Prostate gland (tissue), 2 donors: ENCODE measurements at regions not wholly inside any gene's neighbourhood (a gene's known extent, or its start where the extent isn't known, plus 50 kb on each side); places are given as distances from the start of the nearest gene placed in this dataset.

Experiments
- DNase-seq: peaks from one replicate; pipeline ENCODE4 v3.0.0-alpha.2; 2019; ENCODE audit warnings: low spot score
- H3K27ac ChIP-seq, 2 donors: fragments of 200-600 bp; sonication (generic); 2 replicates each; pipeline ENCODE4 v1.5.1; 2017 to 2019
- H3K27me3 ChIP-seq: fragments of 200-600 bp; sonication (generic); replicated peaks from 2 replicates; pipeline ENCODE4 v1.5.1; 2019; ENCODE audit not compliant: insufficient read depth
- H3K36me3 ChIP-seq, 2 donors: fragments of 200-600 bp; sonication (generic); 1 replicate in 1 of 2; 2 replicates in 1 of 2; pipeline versions ENCODE4 v1.5.1 to v1.8.1; 2017 to 2019
- H3K4me1 ChIP-seq: fragments of 200-600 bp; sonication (generic); replicated peaks from 2 replicates; pipeline ENCODE4 v1.5.1; 2019
- H3K4me3 ChIP-seq, 2 donors: fragments of 200-600 bp; sonication (generic); 2 replicates each; pipeline ENCODE4 v1.5.1; 2017 to 2019
- H3K9me3 ChIP-seq: fragments of 200-600 bp; sonication (generic); 2 replicates; pipeline ENCODE4 v1.5.1; 2017
- POLR2A ChIP-seq: fragments of 450-650 bp; IDR thresholded peaks from one replicate; pipeline ENCODE4 v1.6.1; 2016; ENCODE audit warnings: antibody characterized with exemption, mild to moderate bottlenecking
- POLR2AphosphoS5 ChIP-seq: sonication (generic); formaldehyde crosslinking; IDR thresholded peaks from one replicate; pipeline ENCODE4 v1.6.1; 2017; ENCODE audit warnings: antibody characterized with exemption
- WGBS: methylation state at CpG from one replicate; pipeline ENCODE4 v1.1.5; 2018; 5-methylcytosine and 5-hydroxymethylcytosine counted together
- intact Hi-C: fragments of 100-400 bp; cut with DNase I; formaldehyde crosslinking; loops from one replicate; pipeline ENCODE4 v1.14.2; 2022
- TF ChIP-seq, protein P1 (sequence below), 4 experiments: fragments of 200-600 bp in 2 of 4; fragments of 450-650 bp in 2 of 4; sonication (generic) in 2 of 4; IDR thresholded peaks; 1 replicate in 3 of 4; 2 replicates in 1 of 4; pipeline ENCODE4 v1.5.1; 2016 to 2019; ENCODE audit warnings: antibody characterized with exemption in 4 of 4, mild to moderate bottlenecking in 2 of 4, moderate library complexity in 2 of 4

DNA sequence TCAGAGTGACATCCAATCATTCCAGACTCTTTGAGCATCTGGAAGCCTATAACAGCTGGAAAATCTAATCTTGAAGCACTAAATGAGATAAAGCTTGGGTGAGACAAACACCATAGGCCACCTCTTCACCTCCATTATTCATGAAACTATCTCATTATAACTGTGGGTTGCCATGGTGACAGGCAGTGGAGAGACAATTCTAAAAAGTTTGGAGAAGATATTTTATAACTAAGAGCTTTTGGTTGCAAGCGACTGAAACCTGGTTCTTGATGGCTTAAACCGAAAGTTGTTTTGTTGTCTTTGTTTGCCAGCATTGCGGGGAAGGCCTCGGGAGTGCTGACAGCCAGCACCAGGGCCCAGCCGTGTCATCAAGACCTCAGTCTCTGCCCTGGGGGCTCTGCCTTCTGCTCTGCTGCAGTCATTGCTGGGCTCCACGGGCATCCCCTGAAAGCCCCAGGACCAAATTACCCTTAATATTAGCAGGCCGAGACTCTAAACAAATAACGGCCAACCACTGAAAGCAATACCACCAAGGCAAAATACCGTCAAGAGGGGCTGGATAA lies 353.6 kb upstream of the SFSWAP start:
- Histone ChIP-seq H3K9me3 (no peaks in the 10 kb centered on the region), H3K27ac (no peak overlapping the region), H3K36me3 (no peaks in the 10 kb centered on the region), H3K4me1 (no peaks in the 10 kb centered on the region), H3K27me3 (no peaks in the 10 kb centered on the region), H3K4me3 (no peak overlapping the region)
- intact Hi-C loops: no loop called here
- WGBS: 78% methylated on average over 9 of the region's 9 CpGs
- DNase-seq: no peak
- TF ChIP-seq, protein P1, sequence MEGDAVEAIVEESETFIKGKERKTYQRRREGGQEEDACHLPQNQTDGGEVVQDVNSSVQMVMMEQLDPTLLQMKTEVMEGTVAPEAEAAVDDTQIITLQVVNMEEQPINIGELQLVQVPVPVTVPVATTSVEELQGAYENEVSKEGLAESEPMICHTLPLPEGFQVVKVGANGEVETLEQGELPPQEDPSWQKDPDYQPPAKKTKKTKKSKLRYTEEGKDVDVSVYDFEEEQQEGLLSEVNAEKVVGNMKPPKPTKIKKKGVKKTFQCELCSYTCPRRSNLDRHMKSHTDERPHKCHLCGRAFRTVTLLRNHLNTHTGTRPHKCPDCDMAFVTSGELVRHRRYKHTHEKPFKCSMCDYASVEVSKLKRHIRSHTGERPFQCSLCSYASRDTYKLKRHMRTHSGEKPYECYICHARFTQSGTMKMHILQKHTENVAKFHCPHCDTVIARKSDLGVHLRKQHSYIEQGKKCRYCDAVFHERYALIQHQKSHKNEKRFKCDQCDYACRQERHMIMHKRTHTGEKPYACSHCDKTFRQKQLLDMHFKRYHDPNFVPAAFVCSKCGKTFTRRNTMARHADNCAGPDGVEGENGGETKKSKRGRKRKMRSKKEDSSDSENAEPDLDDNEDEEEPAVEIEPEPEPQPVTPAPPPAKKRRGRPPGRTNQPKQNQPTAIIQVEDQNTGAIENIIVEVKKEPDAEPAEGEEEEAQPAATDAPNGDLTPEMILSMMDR (IDR thresholded peaks at IDR 0.05): no peak

DNA sequence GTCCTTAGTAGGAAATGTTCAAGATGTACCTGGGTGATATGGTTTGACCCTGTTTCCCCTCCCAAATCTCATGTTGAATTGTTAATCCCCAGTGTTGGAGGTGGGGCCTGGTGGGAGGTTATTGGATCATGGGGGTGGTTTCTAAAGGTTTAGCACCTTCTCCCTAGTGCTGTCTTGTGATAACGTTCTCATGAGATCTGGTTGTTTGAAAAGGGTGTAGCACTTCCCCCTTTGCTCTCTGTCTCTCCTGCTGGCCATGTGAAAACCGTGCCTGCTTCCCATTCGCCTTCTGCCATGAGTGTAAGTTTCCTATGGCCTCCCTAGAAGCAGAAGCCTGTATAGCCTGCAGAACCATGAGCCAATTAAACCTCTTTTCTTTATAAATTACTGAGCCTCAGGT lies 353.0 kb upstream of the SFSWAP start:
- TF ChIP-seq, protein P1 (IDR thresholded peaks at IDR 0.05): no peak
- TF ChIP-seq POLR2AphosphoS5 (no peak), POLR2A (no peak)
- Histone ChIP-seq H3K4me3 (no peak overlapping the region), H3K27ac (no peak overlapping the region), H3K4me1 (no peaks in the 10 kb centered on the region), H3K27me3 (no peaks in the 10 kb centered on the region), H3K9me3 (no peaks in the 10 kb centered on the region), H3K36me3 (no peaks in the 10 kb centered on the region)
- no peak for DNase-seq
- 32% methylated on average over 3 of the region's 3 CpGs for WGBS
- intact Hi-C loops: no loop called here

DNA sequence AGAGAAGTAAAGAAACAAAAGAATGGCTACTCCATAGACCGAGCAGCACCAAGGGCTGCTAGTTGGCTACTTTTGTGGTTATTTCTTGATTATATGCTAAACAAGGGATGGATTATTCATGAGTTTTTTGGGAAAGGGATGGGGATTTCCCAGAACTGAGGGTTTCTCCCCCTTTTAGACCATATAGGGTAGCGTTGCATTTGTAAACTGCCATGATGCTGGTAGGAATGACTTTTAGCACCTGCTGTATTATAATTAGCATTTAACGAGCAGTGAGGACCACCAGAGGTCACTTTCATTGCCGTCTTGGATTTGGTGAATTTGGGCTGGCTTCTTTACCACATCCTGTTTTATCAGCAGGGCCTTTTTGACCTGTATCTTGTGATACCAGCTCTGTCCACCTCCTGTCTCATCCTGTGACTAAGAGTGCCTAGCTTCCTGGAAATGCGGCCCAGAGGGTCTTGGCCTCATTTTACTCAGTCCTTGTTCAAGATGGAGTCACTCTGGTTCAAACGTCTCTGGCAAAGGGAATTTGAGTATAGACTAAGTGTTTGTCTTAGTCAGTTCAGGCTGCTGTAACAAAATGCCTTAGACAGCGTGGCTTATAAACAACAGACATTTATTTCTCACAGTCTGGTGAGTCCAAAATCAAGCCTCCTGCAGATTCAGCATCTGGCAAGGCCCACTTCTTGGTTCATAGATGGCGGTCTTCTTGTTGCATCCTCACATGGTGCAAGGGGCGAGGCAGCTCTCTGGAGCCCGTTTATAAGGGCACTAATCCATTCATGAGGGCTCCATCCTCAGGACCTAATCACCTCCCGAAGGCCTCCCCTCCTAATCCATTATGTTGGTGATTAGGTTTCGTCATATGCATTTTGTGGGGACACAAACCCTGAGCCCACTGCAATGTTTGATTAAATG lies 348.3 kb upstream of the SFSWAP start:
- DNase-seq: no peak
- Histone ChIP-seq H3K4me3 (no peak overlapping the region), H3K27me3 (no peaks in the 10 kb centered on the region), H3K4me1 (no peaks in the 10 kb centered on the region), H3K27ac (no peak overlapping the region), H3K9me3 (no peaks in the 10 kb centered on the region), H3K36me3 (no peaks in the 10 kb centered on the region)
- TF ChIP-seq POLR2AphosphoS5 (no peak), POLR2A (no peak)
- TF ChIP-seq, protein P1 (IDR thresholded peaks at IDR 0.05): no peak
- intact Hi-C loops: no loop called here
- WGBS: 71% methylated on average over 12 of the region's 12 CpGs

DNA sequence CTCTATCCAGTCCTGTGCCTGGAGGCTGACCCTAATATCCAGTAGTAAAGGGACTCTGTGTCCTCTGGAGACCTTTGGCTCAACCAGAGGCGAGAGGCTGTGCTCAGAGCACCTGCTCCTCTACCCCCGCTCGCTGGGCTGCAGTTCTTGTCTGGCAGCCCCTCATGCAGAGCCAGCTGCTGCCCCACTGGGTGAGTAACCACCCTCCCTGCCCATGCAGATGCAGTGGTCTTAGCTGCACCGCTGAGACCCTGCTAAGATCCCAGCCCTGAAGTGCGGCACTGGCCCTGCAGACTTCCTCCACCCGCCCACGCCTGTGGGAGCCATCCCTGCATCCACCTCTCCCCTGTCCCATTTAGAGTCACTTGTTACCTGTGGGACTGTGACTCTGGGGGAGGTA lies 347.5 kb upstream of the SFSWAP start:
- H3K4me1 ChIP-seq: no peaks in the 10 kb centered on the region
- TF ChIP-seq, protein P1 (IDR thresholded peaks at IDR 0.05): no peak
- TF ChIP-seq POLR2A (no peak), POLR2AphosphoS5 (no peak)
- no peak overlapping the region for H3K4me3 ChIP-seq
- intact Hi-C loops: no loop called here
- H3K27me3 ChIP-seq: no peaks in the 10 kb centered on the region
- WGBS: 76% methylated on average over 7 of the region's 7 CpGs
- no peaks in the 10 kb centered on the region for H3K36me3 ChIP-seq
- no peak overlapping the region for H3K27ac ChIP-seq
- no peaks in the 10 kb centered on the region for H3K9me3 ChIP-seq
- DNase-seq: no peak
